Panc1 (cell line): ENCODE measurements at regions not wholly inside any gene's neighbourhood (a gene's known extent, or its start where the extent isn't known, plus 50 kb on each side); places are given as distances from the start of the nearest gene placed in this dataset.

Experiments used
- ATAC-seq: fragments of 200-7000 bp; cut with Tn5 transposase; 2 replicates; pipeline ENCODE4 v1.9.1; 2020; ENCODE audit warnings: mild to moderate bottlenecking, moderate library complexity
- BruUV-seq: library from RNA; stranded (reverse); fragments of 400-500 nt; replicated peaks from 2 replicates; lab custom pipeline; 2021; lab: Mats Ljungman, UMichigan
- CTCF ChIA-PET: fragments of 300-600 bp; sonication (Branson Sonifier 250); formaldehyde crosslinking; loops from one replicate; lab custom pipeline; 2022; ENCODE audit warnings: antibody characterized with exemption; lab: Charles Lee
- POLR2A ChIA-PET: fragments of 300-600 bp; sonication (Branson Sonifier 250); formaldehyde crosslinking; loops from one replicate; lab custom pipeline; 2022; ENCODE audit warnings: antibody characterized with exemption; lab: Charles Lee
- DNase-seq: peaks from one replicate; pipeline ENCODE4 v3.0.0-alpha.2; 2010; ENCODE audit warnings: low read depth, low spot score
- H3K27ac ChIP-seq: 2 replicates; pipeline ENCODE4 v1.5.1; 2011; ENCODE audit warnings: mild to moderate bottlenecking, low read length, inconsistent platforms
- H3K27me3 ChIP-seq: fragments of 200-500 bp; sonication (Bioruptor generic); 2 replicates; pipeline ENCODE4 v1.6.0; 2014; ENCODE audit warnings: low read length, inconsistent platforms; ENCODE audit not compliant: control insufficient read depth, insufficient read depth
- H3K36me3 ChIP-seq: fragments of 200-500 bp; sonication (Bioruptor generic); 2 replicates; pipeline ENCODE4 v1.5.1; 2014; ENCODE audit warnings: inconsistent platforms, mild to moderate bottlenecking, low read length, moderate library complexity; ENCODE audit not compliant: control insufficient read depth, insufficient read depth
- H3K4me1 ChIP-seq: 2 replicates; pipeline ENCODE4 v1.5.1; 2011; ENCODE audit warnings: inconsistent platforms, mild to moderate bottlenecking, low read length, moderate library complexity; ENCODE audit not compliant: control insufficient read depth, insufficient read depth
- H3K4me3 ChIP-seq, 2 experiments: 2 replicates each; pipeline ENCODE4 v1.5.1; 2011 to 2012; ENCODE audit warnings: low read depth in 2 of 2, low read length in 2 of 2, mild to moderate bottlenecking in 2 of 2, inconsistent platforms in 1 of 2, moderate library complexity in 1 of 2
- H3K9me3 ChIP-seq: fragments of 200-500 bp; sonication (Bioruptor generic); 2 replicates; pipeline ENCODE4 v1.5.1; 2014; ENCODE audit warnings: low read depth, mild to moderate bottlenecking, inconsistent platforms, low read length, moderate library complexity; ENCODE audit not compliant: control insufficient read depth, insufficient read depth
- CTCF ChIP-seq: fragments of 450-650 bp; IDR thresholded peaks from 2 replicates; pipeline ENCODE4 v1.5.1; 2017; ENCODE audit warnings: mild to moderate bottlenecking
- REST ChIP-seq, 2 experiments: IDR thresholded peaks; 2 replicates each; pipeline ENCODE4 v1.6.1; 2011 to 2012; ENCODE audit warnings: low read depth in 2 of 2, control low read depth in 1 of 2, low read length in 1 of 2, mild to moderate bottlenecking in 1 of 2, moderate library complexity in 1 of 2; ENCODE audit not compliant: insufficient read depth in 1 of 2
- SIN3A ChIP-seq: IDR thresholded peaks from 2 replicates; pipeline ENCODE4 v1.6.1; 2012; ENCODE audit warnings: low read depth, mild to moderate bottlenecking, low read length, moderate library complexity, borderline replicate concordance; ENCODE audit not compliant: insufficient read depth
- TCF7L2 ChIP-seq: IDR thresholded peaks from 2 replicates; pipeline ENCODE4 v1.6.1; 2011; ENCODE audit warnings: mild to moderate bottlenecking, low read depth, low read length, inconsistent platforms
- in situ Hi-C: cut with HindIII; loops from 2 replicates; pipeline ENCODE4 v1.10.0; 2016; ENCODE audit warnings: low sequenced_read_pairs, low pct_unique_long_range_greater_than_20kb
- intact Hi-C: fragments of 100-400 bp; cut with micrococcal nuclease; formaldehyde crosslinking; loops from one replicate; pipeline ENCODE4 v1.10.0; 2022; ENCODE audit not compliant: unreplicated experiment

- BruUV-seq = no TSS peak
- CTCF ChIA-PET = no interaction called here
- POLR2A ChIA-PET = no interaction called here
- intact Hi-C loops (no loop called here), in situ Hi-C loops (no loop called here)
- no peak for DNase-seq
- TF ChIP-seq TCF7L2 (no peak), CTCF (no peak)
- H3K4me1 ChIP-seq = no peaks in the 10 kb centered on the region
- H3K4me3 ChIP-seq = no peak overlapping the region
- no peak overlapping the region for H3K27ac ChIP-seq
- H3K36me3 ChIP-seq = no peaks in the 10 kb centered on the region
- H3K27me3 ChIP-seq = no peaks in the 10 kb centered on the region
- no peak for ATAC-seq
- H3K9me3 ChIP-seq = no peaks in the 10 kb centered on the region
Measured at GRCh38 chr20:18972251-18972876, 158.8 kb downstream of the SCP2D1 start.

- no peaks in the 10 kb centered on the region for H3K27me3 ChIP-seq
- no peaks in the 10 kb centered on the region for H3K36me3 ChIP-seq
- ChIA-PET CTCF (no interaction called here), POLR2A (no interaction called here)
- ATAC-seq (no peak), DNase-seq (no peak)
- TF ChIP-seq SIN3A (no peak), CTCF (no peak), REST (IDR thresholded peaks at IDR 0.05; ENCODE audit: insufficient read depth in 1 of 2, low read depth in 2 of 2, low read length in 1 of 2) (no peak)
- H3K4me3 ChIP-seq = no peak overlapping the region
- H3K4me1 ChIP-seq = no peaks in the 10 kb centered on the region
- no TSS peak for BruUV-seq
- in situ Hi-C loops = no loop called here
- H3K27ac ChIP-seq = no peak overlapping the region
- intact Hi-C loops = no loop called here
- H3K9me3 ChIP-seq = no peaks in the 10 kb centered on the region
Measured at GRCh38 chr20:18973529-18974173, 160.1 kb downstream of the SCP2D1 start.
